ENCODE measurements at regions not wholly inside any gene's neighbourhood (a gene's known extent, or its start where the extent isn't known, plus 50 kb on each side); places are given as distances from the start of the nearest gene placed in this dataset.

DNA sequence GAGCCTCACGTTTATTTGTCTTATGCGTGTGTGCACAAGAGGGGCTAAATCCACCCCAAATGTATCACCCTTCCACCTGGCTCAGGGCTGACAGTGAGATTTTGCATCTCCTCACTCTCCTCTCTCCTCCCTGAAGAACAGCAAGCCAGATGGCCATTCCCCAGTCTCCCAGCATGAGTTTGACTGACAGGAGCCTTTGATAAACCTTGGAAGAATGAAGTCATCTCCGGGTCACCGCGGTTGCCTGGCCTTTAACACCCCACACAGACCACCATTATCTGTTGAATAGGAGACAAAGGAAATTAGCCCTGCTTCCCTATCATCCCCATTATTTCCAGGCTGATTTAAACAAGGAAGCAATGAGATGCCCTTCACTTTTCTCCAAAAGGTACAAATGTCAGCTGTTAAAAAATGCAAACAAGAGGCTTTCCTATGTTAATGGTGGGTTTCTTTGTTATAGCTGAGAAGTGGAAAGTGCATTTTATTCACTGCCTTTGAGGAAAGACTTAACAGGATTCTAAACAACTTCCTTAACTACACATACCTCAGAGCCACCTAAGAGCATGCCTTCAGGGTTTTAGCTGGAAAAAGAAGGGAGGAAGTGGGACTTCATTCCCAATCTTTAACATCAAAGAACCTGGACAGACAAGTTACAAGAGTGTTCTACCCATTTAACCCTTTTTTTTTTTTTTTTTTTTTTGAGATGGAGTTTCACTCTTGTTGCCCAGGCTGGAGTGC is 524.8 kb upstream of the ID4 start:
- no peak for DNase-seq (ENCODE audit: low spot score)

DNA sequence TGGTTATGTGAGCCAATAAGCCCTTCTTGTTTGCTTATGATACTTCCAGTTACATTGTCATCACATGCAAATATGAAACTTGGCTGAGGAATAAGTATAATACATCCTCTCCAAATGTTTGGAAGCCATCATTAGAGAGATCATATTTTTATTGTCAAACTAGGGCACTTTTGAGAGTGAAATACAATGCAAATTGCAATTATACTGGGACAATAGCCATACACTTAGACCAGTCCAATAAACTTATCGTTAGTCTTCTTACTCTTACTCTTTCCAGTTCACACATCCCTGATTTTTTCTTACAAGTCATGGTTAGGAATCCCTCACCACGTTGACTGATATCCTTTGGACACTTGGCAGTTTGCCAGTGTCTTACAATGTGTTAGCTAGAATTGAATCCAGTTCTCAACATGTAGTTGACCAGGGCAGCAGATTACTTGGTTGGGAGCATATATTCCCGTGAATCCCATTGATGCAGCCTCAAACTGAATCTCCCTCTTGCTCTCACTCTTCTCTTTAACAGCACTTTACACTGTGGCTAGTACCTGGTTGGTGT is 519.7 kb upstream of the ID4 start:
- no peak for DNase-seq (ENCODE audit: low spot score)

DNA sequence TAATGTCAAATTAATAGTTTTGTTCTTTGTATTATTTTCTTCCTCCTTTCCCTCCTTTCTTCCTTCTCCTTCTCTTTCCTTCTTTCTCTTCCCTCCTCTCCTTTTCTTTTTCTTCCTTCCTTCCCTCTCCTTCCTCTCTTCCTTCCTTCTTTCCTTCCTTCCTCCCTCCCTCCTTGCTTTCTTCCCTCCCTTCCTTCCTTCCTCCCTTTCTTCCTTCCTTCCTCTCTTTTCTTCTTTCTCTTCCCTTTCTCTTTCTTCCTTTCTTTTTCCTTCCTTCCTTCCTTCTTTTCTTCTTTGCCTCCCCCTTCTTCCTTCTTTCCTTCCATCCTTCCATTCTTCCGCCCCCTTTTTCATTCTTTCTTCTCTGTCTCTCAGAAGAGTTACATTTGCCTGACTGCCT is 518.2 kb upstream of the ID4 start:
- no peak for DNase-seq (ENCODE audit: low spot score)

DNA sequence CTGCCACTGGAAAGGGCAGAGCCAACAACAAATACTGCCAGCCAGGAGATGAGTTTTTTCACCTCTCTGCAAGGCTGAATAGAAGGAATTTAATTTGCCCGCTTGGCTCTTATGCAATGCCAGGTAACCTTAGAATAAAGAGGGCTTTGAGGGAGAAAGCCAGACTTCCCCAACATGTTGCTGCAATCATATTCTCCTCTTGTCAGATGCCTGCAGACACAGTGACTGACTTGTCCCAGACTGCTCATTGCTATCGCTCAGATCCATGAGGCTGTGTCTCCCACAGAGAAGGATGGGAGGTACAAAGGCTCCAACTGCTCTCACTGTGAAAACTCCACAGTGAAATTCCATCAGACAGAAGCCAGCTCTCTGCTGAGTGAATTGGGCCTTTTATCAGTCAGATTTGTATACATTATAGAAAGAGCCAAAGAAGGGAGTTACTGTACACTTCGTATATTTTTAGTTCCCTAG is 517.0 kb upstream of the ID4 start:
- DNase-seq (ENCODE audit: low spot score) = no peak

DNA sequence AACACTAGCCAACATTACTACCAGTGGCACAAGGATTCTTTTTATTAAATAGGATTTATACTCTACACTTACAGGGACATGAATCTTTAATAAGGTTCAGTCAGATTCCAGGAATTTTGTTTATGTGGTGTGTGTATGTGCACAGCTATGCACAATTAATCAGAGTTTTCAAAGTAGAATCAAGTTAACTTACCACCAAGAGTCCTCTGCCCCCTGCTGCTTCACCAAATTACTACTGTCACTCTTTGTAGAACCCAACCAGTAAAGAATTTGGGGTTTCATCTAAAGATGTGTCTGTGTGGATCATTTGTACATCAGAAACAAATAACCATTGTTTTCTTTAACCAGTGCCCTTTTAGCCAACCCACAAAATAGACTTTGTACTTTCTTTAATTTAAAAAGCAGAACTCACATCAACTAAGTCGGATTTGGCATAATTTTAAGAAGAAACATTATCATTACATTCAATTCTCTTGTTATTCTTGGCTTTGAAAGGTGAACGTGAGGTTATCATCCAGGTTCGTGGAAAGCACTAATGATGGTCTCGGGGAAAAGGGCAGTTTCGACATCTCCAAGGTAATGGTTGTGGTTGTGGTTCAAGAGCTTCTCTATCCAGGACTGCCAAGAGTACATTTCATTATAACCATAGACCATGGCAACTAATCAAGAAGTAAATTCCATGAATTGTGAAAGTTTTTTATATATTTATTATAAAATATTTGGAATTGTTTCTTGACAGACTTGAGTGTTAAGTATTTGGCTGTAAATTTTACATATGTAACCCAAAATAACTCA is 514.3 kb upstream of the ID4 start:
- DNase-seq (ENCODE audit: low spot score) = no peak

DNA sequence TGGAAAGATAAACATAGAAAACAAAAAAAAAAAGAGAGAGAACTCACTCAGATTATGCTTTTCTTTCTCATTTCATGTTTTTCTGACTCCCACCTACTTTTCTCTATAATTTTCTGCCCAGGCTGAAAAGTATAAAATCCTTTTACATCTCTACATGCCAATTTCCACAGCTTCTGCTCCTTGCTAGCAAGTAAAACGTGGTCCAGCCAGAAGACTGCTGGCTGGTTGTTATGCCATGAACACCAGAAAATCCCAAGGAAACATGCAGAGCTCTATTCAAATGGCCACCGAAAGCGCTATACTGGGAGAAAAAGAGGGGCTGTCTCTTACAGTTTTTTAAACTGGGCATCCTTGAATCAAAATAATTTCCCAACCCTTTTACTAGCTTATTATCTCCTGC is 512.8 kb upstream of the ID4 start:
- no peak for DNase-seq (ENCODE audit: low spot score)

- DNase-seq (ENCODE audit: low spot score) = no peak
Measured at GRCh38 chr6:19325335-19325789, 511.8 kb upstream of the ID4 start.

DNA sequence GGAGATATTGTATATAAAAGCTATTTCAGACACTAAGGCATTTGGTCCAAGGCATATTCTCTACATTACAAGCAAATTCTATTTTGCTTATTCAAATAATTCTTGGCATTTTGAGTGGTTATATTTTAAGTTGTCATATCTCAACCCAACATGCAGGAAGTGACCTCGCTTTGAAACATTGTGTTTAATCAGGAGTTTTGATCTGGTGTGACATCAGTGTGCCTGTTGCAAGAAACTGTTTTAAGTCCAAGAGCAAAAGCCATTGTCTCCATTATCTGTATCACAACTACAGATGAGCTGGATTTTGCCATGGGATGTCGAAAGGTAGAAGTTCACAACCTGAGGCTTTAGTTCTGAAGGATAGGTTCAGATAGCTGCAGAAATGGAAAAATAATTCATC is 509.9 kb upstream of the ID4 start:
- no peak for DNase-seq (ENCODE audit: low spot score)

DNA sequence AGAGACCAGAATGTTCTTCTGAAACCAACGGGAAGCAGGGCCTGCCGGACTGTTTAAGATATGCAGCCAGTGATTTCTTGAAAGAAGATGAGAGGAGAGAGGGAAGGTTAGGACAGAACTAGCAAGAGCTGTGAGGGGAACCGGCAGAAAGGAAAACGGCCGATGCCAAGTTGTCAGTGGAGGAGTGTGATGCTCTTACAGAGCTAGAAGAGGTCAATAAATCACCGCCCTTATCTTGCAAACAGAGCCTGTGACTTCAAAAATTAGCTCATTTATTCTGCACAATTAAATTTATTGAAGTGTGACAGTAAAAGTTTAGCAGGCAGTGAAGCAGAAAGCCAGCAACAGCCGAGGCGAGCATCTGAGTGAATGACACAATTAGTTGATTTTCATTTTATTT is 509.5 kb upstream of the ID4 start:
- DNase-seq (ENCODE audit: low spot score) = no peak

- no peak for DNase-seq (ENCODE audit: low spot score)
Measured at GRCh38 chr6:19329078-19329477, 508.1 kb upstream of the ID4 start.

GRCh38 chr6:19331089-19331488 is 506.1 kb upstream of the ID4 start:
- DNase-seq (ENCODE audit: low spot score) = no peak

- no peak for DNase-seq (ENCODE audit: low spot score)
Measured at GRCh38 chr6:19332806-19333460, 504.2 kb upstream of the ID4 start.

- DNase-seq (ENCODE audit: low spot score) = no peak
Measured at GRCh38 chr6:19333936-19334335, 503.2 kb upstream of the ID4 start.

- no peak for DNase-seq (ENCODE audit: low spot score)
Measured at GRCh38 chr6:19336579-19336978, 500.6 kb upstream of the ID4 start.

DNA sequence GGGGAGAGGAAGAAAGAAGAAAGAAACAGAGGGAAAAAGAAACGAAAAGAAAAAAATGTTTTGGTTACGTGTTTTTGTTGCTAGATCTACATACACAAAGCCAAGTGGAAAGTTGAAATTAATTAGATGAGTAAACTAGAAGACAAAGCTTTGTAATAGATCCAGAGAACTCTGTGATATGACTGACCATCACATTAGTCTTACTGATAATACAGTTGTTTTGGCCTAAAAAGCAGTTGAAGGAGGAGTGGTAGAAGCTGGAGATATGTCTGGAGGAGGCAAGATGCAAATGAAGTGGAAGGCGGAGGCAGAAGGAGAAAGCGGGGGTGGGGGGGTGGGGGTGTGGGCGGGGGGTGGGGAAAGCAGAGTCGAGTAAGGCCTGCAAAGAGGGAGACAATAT is 500.1 kb upstream of the ID4 start:
- no peak for DNase-seq (ENCODE audit: low spot score)

DNA sequence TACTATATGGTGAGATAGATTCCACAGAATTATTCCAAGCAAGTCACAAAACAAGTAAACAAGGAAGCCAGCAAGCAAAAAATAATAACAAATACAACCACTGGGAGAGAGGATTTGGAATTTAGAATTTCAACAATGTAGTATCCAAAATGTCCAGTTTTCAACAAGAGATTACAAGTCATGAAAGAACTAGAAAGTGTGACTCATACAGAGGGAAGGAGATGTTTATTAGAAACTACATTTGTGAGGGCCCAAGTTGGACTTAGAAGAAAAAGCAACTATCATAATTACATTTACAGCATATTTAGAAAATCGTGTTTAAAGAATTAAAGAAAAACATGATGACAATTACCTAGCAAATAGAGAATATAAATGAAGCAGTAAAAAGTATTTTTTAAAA is 494.6 kb upstream of the ID4 start:
- no peak for DNase-seq (ENCODE audit: low spot score)

- DNase-seq (ENCODE audit: low spot score) = no peak
Measured at GRCh38 chr6:19349429-19349828, 487.7 kb upstream of the ID4 start.

DNA sequence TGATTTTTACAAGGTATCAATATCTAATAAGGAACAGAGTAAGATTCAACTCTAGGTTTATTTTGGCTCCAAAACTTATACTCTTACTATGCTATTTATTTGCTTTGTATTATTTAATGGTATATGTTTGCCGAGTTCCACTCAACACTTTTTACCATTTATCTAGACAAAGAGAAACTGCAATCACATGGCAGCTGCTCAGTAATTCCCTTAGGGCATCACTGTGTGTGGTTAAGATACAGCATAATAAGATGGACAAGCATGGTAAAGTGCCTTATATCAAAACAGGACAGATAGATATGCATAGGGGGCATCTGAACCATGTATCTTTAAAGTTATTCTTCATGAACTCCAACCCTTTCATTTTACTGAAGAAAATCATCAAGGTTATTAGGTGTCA is 483.0 kb upstream of the ID4 start:
- DNase-seq (ENCODE audit: low spot score) = no peak

GRCh38 chr6:19356692-19357091 is 480.5 kb upstream of the ID4 start:
- DNase-seq (ENCODE audit: low spot score) = no peak

- DNase-seq (ENCODE audit: low spot score) = no peak
Measured at GRCh38 chr6:19362396-19362795, 474.8 kb upstream of the ID4 start.

DNA sequence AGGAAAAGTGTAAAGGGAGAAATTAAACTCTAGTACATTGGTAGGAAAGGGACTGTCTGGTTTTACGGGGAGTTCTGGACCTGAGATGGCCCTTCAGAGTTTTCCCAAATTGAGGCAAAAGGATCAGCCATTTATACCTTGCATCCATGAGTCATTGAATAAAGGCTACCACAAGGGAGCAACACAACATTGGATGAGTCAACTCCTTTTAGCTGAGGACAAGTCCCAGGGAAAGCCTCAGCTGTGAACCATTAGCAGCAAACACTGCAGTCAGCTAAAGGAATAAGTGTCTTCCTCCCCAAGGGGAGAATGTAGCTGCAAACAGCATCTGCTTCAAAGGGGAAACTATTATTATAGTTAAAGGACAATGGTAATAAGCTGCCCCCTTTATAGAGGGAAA is 468.7 kb upstream of the ID4 start:
- no peak for DNase-seq (ENCODE audit: low spot score)

GRCh38 chr6:19369785-19370184 is 467.4 kb upstream of the ID4 start:
- DNase-seq (ENCODE audit: low spot score) = no peak
